Liver (tissue), 8 donors: ENCODE measurements at regions not wholly inside any gene's neighbourhood (a gene's known extent, or its start where the extent isn't known, plus 50 kb on each side); places are given as distances from the start of the nearest gene placed in this dataset.

ENCODE experiments used
- DNase-seq: peaks from one replicate; pipeline ENCODE4 v3.0.0-alpha.2; 2017; ENCODE audit warnings: low spot score
- H3K27ac ChIP-seq, 2 donors: one replicate each; pipeline ENCODE4 v1.7.0; 2013; ENCODE audit warnings: inconsistent platforms in 2 of 2, low read length in 2 of 2, control low read depth in 1 of 2, low read depth in 1 of 2, mild to moderate bottlenecking in 1 of 2
- H3K27me3 ChIP-seq, 4 donors: one replicate each; pipeline versions ENCODE4 v1.6.1 to v1.7.0; 2013; ENCODE audit warnings: low read length in 3 of 4, inconsistent platforms in 1 of 4, mild to moderate bottlenecking in 1 of 4, moderate library complexity in 1 of 4; ENCODE audit not compliant: control insufficient read depth in 4 of 4, insufficient read depth in 4 of 4
- H3K36me3 ChIP-seq, 4 donors: one replicate each; pipeline versions ENCODE4 v1.6.1 to v1.7.0; 2013; ENCODE audit warnings: low read length in 3 of 4, mild to moderate bottlenecking in 3 of 4, low read depth in 1 of 4, moderate library complexity in 1 of 4; ENCODE audit not compliant: control insufficient read depth in 4 of 4, insufficient read depth in 3 of 4
- H3K4me1 ChIP-seq, 4 donors: one replicate each; pipeline versions ENCODE4 v1.6.1 to v1.7.0; 2013; ENCODE audit warnings: low read length in 3 of 4, mild to moderate bottlenecking in 3 of 4, moderate library complexity in 1 of 4; ENCODE audit not compliant: control insufficient read depth in 4 of 4, insufficient read depth in 4 of 4
- H3K4me3 ChIP-seq, 3 donors: one replicate each; pipeline versions ENCODE4 v1.6.1 to v1.7.0; 2013; ENCODE audit warnings: low read length in 3 of 3, control low read depth in 1 of 3, low read depth in 1 of 3, mild to moderate bottlenecking in 1 of 3
- H3K9ac ChIP-seq, 2 donors: one replicate each; pipeline ENCODE4 v1.7.0; 2013; ENCODE audit warnings: low read length in 2 of 2, mild to moderate bottlenecking in 2 of 2, moderate library complexity in 2 of 2, control low read depth in 1 of 2, low read depth in 1 of 2
- H3K9me3 ChIP-seq, 4 donors: one replicate each; pipeline versions ENCODE4 v1.6.1 to v1.7.0; 2013; ENCODE audit warnings: low read length in 3 of 4; ENCODE audit not compliant: control insufficient read depth in 4 of 4
- EGR1 ChIP-seq, 2 donors: IDR thresholded peaks; 2 replicates each; pipeline ENCODE4 v1.6.1; 2016 to 2018; ENCODE audit warnings: antibody characterized with exemption in 2 of 2, low read depth in 2 of 2
- FOXA1 ChIP-seq: IDR thresholded peaks from 2 replicates; pipeline ENCODE4 v1.6.1; 2016; ENCODE audit warnings: antibody characterized with exemption
- HNF4A ChIP-seq, 2 donors: conservative IDR thresholded peaks; 2 replicates each; pipeline ENCODE4 v1.6.1; 2016; ENCODE audit warnings: antibody characterized with exemption in 2 of 2, mild to moderate bottlenecking in 2 of 2
- HNF4G ChIP-seq: IDR thresholded peaks from 2 replicates; pipeline ENCODE4 v1.6.1; 2016; ENCODE audit warnings: antibody characterized with exemption
- JUND ChIP-seq, 2 donors: IDR thresholded peaks; 2 replicates each; pipeline ENCODE4 v1.6.1; 2016; ENCODE audit warnings: antibody characterized with exemption in 2 of 2
- NR2F2 ChIP-seq: IDR thresholded peaks from 2 replicates; pipeline ENCODE4 v1.6.1; 2016; ENCODE audit warnings: antibody characterized with exemption
- TAF1 ChIP-seq: conservative IDR thresholded peaks from 2 replicates; pipeline ENCODE4 v1.6.1; 2016; ENCODE audit warnings: antibody characterized with exemption, mild to moderate bottlenecking
- WGBS: extraction: QIAGEN DNeasy Blood & Tissue Kit; methylation state at CpG from one replicate; pipeline ENCODE4 v1.1.7; 2013; 5-methylcytosine and 5-hydroxymethylcytosine counted together
- TF ChIP-seq, protein P1 (sequence below): IDR thresholded peaks from 2 replicates; pipeline ENCODE4 v1.6.1; 2016; ENCODE audit warnings: antibody characterized with exemption
- TF ChIP-seq, protein P2 (sequence below): IDR thresholded peaks from 2 replicates; pipeline ENCODE4 v1.6.1; 2016; ENCODE audit warnings: antibody characterized with exemption
- TF ChIP-seq, protein P3 (sequence below): IDR thresholded peaks from 2 replicates; pipeline ENCODE4 v1.6.1; 2016; ENCODE audit warnings: antibody characterized with exemption
- TF ChIP-seq, protein P4 (sequence below): fragments of 150-350 bp; IDR thresholded peaks from 2 replicates; pipeline ENCODE4 v1.5.1; 2017; ENCODE audit warnings: improper control_type of control experiment, low read depth, low read length; ENCODE audit not compliant: missing input control
- donor health status: healthy.
- donor health status: healthy.
- donor health status: healthy.
- donor health status: healthy.
- donor health status: healthy.

DNA sequence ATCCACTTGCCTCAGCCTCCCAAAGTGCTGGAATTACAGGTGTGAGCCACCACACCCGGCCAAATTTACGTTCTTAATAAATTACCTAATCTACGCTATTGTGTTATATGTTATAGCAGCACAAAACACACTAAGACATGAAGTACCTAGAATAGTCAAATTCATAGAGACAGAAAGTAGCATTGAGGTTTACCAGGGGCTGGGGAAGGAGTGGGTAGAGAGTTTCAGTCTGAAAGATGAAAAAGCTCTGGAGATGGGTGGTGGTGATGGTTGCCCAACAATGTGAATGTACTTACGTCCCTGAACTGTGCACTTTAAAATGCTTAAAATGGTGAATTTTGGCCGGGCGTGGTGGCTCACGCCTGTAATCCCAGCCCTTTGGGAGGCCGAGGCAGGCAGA, 65.7 kb upstream of the NUP50 start:
- H3K27ac ChIP-seq = no peak overlapping the region
- 89% methylated on average over 8 of the region's 8 CpGs for WGBS
- no peaks in the 10 kb centered on the region for H3K36me3 ChIP-seq
- peaks cover 0 to 5% (median under 1%) of the 10 kb centered on the region in 4 donors for H3K27me3 ChIP-seq
- no peak overlapping the region for H3K9ac ChIP-seq
- no peak for DNase-seq
- TF ChIP-seq HNF4A (conservative IDR thresholded peaks at IDR 0.05) (no peak), TAF1 (no peak), NR2F2 (no peak), FOXA1 (no peak), JUND (IDR thresholded peaks at IDR 0.05) (no peak)
- TF ChIP-seq, protein P1, sequence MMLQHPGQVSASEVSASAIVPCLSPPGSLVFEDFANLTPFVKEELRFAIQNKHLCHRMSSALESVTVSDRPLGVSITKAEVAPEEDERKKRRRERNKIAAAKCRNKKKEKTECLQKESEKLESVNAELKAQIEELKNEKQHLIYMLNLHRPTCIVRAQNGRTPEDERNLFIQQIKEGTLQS = no peak
- TF ChIP-seq, protein P2, sequence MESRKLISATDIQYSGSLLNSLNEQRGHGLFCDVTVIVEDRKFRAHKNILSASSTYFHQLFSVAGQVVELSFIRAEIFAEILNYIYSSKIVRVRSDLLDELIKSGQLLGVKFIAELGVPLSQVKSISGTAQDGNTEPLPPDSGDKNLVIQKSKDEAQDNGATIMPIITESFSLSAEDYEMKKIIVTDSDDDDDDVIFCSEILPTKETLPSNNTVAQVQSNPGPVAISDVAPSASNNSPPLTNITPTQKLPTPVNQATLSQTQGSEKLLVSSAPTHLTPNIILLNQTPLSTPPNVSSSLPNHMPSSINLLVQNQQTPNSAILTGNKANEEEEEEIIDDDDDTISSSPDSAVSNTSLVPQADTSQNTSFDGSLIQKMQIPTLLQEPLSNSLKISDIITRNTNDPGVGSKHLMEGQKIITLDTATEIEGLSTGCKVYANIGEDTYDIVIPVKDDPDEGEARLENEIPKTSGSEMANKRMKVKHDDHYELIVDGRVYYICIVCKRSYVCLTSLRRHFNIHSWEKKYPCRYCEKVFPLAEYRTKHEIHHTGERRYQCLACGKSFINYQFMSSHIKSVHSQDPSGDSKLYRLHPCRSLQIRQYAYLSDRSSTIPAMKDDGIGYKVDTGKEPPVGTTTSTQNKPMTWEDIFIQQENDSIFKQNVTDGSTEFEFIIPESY = no peak
- H3K4me1 ChIP-seq = no peaks in the 10 kb centered on the region
- no peaks in the 10 kb centered on the region for H3K9me3 ChIP-seq
- H3K4me3 ChIP-seq = no peak overlapping the region

DNA sequence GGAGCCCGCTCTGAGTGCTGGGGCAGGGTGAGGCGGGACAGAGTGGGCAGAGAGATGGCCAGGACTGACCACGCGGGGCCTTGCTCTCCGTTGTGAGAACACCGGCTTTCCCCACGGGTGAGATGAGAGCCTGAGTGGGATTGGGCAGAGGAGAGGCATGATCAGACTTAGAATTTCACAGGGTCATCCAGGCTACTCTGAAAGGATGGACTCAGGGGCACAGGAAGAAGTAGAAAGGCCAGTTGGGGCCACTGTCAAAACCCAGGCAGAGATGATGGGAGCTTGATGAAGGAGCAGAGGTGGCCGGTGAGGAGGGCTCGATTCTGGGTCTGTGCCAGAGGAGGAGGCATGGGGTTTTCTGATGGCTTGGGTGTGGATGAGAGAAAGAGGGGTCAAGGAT, 63.8 kb upstream of the NUP50 start:
- 87% methylated on average over 9 of the region's 9 CpGs for WGBS
- TF ChIP-seq, protein P2 = no peak
- TF ChIP-seq, protein P3, sequence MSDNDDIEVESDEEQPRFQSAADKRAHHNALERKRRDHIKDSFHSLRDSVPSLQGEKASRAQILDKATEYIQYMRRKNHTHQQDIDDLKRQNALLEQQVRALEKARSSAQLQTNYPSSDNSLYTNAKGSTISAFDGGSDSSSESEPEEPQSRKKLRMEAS = no peak
- TF ChIP-seq HNF4G = no peak
- TF ChIP-seq EGR1 (IDR thresholded peaks at IDR 0.05; ENCODE audit: low read depth in 2 of 2) = no peak
- TF ChIP-seq HNF4A (conservative IDR thresholded peaks at IDR 0.05) = no peak
- TF ChIP-seq JUND (IDR thresholded peaks at IDR 0.05) = no peak
- TF ChIP-seq NR2F2 = no peak
- TF ChIP-seq, protein P4, sequence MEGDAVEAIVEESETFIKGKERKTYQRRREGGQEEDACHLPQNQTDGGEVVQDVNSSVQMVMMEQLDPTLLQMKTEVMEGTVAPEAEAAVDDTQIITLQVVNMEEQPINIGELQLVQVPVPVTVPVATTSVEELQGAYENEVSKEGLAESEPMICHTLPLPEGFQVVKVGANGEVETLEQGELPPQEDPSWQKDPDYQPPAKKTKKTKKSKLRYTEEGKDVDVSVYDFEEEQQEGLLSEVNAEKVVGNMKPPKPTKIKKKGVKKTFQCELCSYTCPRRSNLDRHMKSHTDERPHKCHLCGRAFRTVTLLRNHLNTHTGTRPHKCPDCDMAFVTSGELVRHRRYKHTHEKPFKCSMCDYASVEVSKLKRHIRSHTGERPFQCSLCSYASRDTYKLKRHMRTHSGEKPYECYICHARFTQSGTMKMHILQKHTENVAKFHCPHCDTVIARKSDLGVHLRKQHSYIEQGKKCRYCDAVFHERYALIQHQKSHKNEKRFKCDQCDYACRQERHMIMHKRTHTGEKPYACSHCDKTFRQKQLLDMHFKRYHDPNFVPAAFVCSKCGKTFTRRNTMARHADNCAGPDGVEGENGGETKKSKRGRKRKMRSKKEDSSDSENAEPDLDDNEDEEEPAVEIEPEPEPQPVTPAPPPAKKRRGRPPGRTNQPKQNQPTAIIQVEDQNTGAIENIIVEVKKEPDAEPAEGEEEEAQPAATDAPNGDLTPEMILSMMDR = no peak
- TF ChIP-seq, protein P1 = no peak
- no peak for DNase-seq
- peaks cover 0 to 5% (median 0%) of the 10 kb centered on the region in 4 donors for H3K27me3 ChIP-seq
- no peak overlapping the region for H3K9ac ChIP-seq
- H3K9me3 ChIP-seq = no peaks in the 10 kb centered on the region
- H3K36me3 ChIP-seq = no peaks in the 10 kb centered on the region
- H3K4me1 ChIP-seq = no peaks in the 10 kb centered on the region
- H3K4me3 ChIP-seq = no peak overlapping the region
- H3K27ac ChIP-seq = no peak overlapping the region
